Renal cortical epithelial cell (primary cell): ENCODE measurements at regions not wholly inside any gene's neighbourhood (a gene's known extent, or its start where the extent isn't known, plus 50 kb on each side); places are given as distances from the start of the nearest gene placed in this dataset.
A peak's percentile ranks its signal among the peaks of the same experiment; 100 is the strongest.

Source experiments
- DNase-seq: peaks from one replicate; pipeline ENCODE4 v3.0.0-alpha.2; 2011; ENCODE audit warnings: low read depth

GRCh38 chr2:222993920-222994650, 57.9 kb upstream of the KCNE4 start:
- peak; percentile 89 for DNase-seq

- no peak for DNase-seq
Observed at GRCh38 chr2:222998459-222998858, 53.5 kb upstream of the KCNE4 start.

- no peak for DNase-seq
Observed at GRCh38 chr2:223000872-223001796, 50.9 kb upstream of the KCNE4 start.

- no peak for DNase-seq
Observed at GRCh38 chr2:223001797-223002175, 50.2 kb upstream of the KCNE4 start.
